Mucosa of descending colon (tissue), 3 donors: ENCODE measurements at regions not wholly inside any gene's neighbourhood (a gene's known extent, or its start where the extent isn't known, plus 50 kb on each side); places are given as distances from the start of the nearest gene placed in this dataset.

Experiments
- ATAC-seq: fragments of 200-7000 bp; cut with Tn5 transposase; one replicate; pipeline ENCODE4 v1.9.1; 2020; ENCODE audit warnings: mild to moderate bottlenecking, moderate library complexity
- DNase-seq, 3 donors: peaks; one replicate each; pipeline ENCODE4 v3.0.0-alpha.2; 2020
- H3K36me3 ChIP-seq: fragments of 200-600 bp; one replicate; pipeline ENCODE4 v1.8.0; 2021; ENCODE audit warnings: low read depth, mild to moderate bottlenecking
- H3K4me1 ChIP-seq: fragments of 200-600 bp; one replicate; pipeline ENCODE4 v1.8.0; 2021; ENCODE audit warnings: low read depth, mild to moderate bottlenecking
- H3K4me3 ChIP-seq: fragments of 200-600 bp; one replicate; pipeline ENCODE4 v1.8.0; 2021; ENCODE audit warnings: mild to moderate bottlenecking
- H3K9me3 ChIP-seq: fragments of 200-600 bp; one replicate; pipeline ENCODE4 v1.8.0; 2021; ENCODE audit warnings: mild to moderate bottlenecking
- intact Hi-C, 2 donors: fragments of 100-400 bp; cut with DNase I in 1 of 2; cut with micrococcal nuclease in 1 of 2; formaldehyde crosslinking; loops; one replicate each; pipeline versions ENCODE4 v1.11.0 to v1.11.1; 2022; cut with DNase I, micrococcal nuclease
- TF ChIP-seq, protein P1 (sequence below): fragments of 200-600 bp; IDR thresholded peaks from one replicate; pipeline ENCODE4 v1.8.0; 2022; ENCODE audit warnings: antibody characterized with exemption, mild to moderate bottlenecking
- donor health status: DM: no; HTN: no; CAD: no; lungs with moderate emphysema.
- donor health status: DM: no; HTN: no; CAD: no.
- donor health status: DM: no; HTN: yes; CAD: no.

DNA sequence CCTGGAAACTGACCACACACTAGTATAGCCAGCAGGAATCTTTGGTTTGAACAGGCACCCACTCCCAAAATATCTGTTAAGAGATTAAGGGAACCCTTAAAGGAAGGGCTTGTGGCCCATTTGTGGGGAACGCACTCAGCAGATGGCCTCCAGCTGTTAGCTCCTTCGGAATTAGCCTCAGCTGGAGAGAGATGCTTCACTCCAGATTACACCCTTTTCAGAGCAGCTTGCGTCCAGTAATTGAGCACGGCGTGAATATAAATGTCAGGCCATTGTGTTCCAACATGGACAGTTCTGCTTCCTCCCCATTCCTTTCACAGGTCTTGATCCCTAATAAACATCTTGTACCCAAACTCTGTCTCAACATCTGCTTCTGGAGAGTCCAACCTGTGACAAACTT, 397.8 kb downstream of the SEC23A start:
- H3K4me3 ChIP-seq: no peak overlapping the region
- no peaks in the 10 kb centered on the region for H3K36me3 ChIP-seq
- H3K4me1 ChIP-seq: no peaks in the 10 kb centered on the region
- ATAC-seq (no peak), DNase-seq (no peak)
- intact Hi-C loops: no loop called here
- H3K9me3 ChIP-seq: no peaks in the 10 kb centered on the region
- TF ChIP-seq, protein P1, sequence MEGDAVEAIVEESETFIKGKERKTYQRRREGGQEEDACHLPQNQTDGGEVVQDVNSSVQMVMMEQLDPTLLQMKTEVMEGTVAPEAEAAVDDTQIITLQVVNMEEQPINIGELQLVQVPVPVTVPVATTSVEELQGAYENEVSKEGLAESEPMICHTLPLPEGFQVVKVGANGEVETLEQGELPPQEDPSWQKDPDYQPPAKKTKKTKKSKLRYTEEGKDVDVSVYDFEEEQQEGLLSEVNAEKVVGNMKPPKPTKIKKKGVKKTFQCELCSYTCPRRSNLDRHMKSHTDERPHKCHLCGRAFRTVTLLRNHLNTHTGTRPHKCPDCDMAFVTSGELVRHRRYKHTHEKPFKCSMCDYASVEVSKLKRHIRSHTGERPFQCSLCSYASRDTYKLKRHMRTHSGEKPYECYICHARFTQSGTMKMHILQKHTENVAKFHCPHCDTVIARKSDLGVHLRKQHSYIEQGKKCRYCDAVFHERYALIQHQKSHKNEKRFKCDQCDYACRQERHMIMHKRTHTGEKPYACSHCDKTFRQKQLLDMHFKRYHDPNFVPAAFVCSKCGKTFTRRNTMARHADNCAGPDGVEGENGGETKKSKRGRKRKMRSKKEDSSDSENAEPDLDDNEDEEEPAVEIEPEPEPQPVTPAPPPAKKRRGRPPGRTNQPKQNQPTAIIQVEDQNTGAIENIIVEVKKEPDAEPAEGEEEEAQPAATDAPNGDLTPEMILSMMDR: no peak

DNA sequence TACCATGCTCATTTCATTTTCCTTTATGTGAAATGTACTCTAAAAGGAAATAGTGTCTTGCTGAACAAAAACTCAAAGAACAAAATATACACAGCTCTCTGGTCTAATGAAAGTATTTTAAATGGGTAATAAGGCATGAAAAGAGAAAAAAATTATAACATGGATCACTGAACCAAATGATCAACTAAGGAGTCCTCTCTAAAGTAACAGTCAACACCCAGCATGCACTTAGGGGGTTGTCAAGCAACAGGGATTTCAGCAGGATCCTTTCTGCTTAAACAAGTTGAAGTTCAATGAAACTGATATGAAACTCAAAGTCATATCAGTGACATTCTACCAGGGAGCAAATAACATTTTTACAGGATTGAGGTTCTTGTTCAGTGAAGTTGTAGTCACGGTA, 398.8 kb downstream of the SEC23A start:
- H3K36me3 ChIP-seq: no peaks in the 10 kb centered on the region
- TF ChIP-seq, protein P1: no peak
- intact Hi-C loops: no loop called here
- ATAC-seq (no peak), DNase-seq (no peak)
- no peaks in the 10 kb centered on the region for H3K4me1 ChIP-seq
- no peak overlapping the region for H3K4me3 ChIP-seq
- H3K9me3 ChIP-seq: no peaks in the 10 kb centered on the region

- Histone ChIP-seq H3K4me1 (no peaks in the 10 kb centered on the region), H3K9me3 (no peaks in the 10 kb centered on the region), H3K36me3 (no peaks in the 10 kb centered on the region), H3K4me3 (no peak overlapping the region)
- intact Hi-C loops: no loop called here
- TF ChIP-seq, protein P1: no peak
- DNase-seq (no peak), ATAC-seq (no peak)
Measured at GRCh38 chr14:38696925-38697324, 406.1 kb downstream of the SEC23A start.

- Histone ChIP-seq H3K9me3 (no peaks in the 10 kb centered on the region), H3K4me1 (no peaks in the 10 kb centered on the region), H3K36me3 (no peaks in the 10 kb centered on the region), H3K4me3 (no peak overlapping the region)
- TF ChIP-seq, protein P1: no peak
- no peak for ATAC-seq
- no peak for DNase-seq
- intact Hi-C loops: no loop called here
Measured at GRCh38 chr14:38693423-38693822, 409.6 kb downstream of the SEC23A start.

DNA sequence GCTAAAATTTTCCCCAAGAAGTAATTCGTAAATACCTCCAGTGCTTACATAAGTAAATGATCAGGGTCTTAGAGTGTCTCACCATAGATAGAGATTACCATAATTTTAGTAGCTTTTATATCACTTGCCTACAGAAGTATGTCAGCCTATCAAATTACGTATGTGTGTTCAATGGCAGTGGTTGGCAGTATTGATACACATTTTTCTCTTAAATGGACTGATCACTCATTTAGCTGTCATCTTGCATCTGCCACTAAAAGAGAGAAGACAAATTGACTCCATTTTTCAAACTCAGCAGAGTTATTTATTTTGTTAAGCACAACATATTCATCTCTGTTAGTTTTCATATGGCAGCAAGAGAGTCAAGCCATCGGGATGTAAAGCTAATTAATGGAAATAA, 413.1 kb upstream of the CLEC14A start:
- DNase-seq (no peak), ATAC-seq (no peak)
- intact Hi-C loops: no loop called here
- no peak overlapping the region for H3K4me3 ChIP-seq
- H3K36me3 ChIP-seq: no peaks in the 10 kb centered on the region
- TF ChIP-seq, protein P1: no peak
- H3K4me1 ChIP-seq: no peaks in the 10 kb centered on the region
- no peaks in the 10 kb centered on the region for H3K9me3 ChIP-seq

GRCh38 chr14:38663382-38663781, 407.5 kb upstream of the CLEC14A start:
- TF ChIP-seq, protein P1: no peak
- intact Hi-C loops: no loop called here
- H3K4me3 ChIP-seq: no peak overlapping the region

More at GRCh38 chr14:38663382-38663781, 407.5 kb upstream of the CLEC14A start:
- Histone ChIP-seq H3K4me1 (no peaks in the 10 kb centered on the region), H3K9me3 (no peaks in the 10 kb centered on the region), H3K36me3 (no peaks in the 10 kb centered on the region)
- no peak for DNase-seq
- no peak for ATAC-seq
